ENCODE measurements at regions not wholly inside any gene's neighbourhood (a gene's known extent, or its start where the extent isn't known, plus 50 kb on each side); places are given as distances from the start of the nearest gene placed in this dataset.

- TF ChIP-seq YY1 (tag by site-specific recombination; IDR thresholded peaks at IDR 0.05) (no peak), ZNF837 (tag by site-specific recombination; IDR thresholded peaks at IDR 0.05) (no peak), BCL6B (tag by site-specific recombination; IDR thresholded peaks at IDR 0.05) (no peak), CTCF (tag by site-specific recombination; IDR thresholded peaks at IDR 0.05) (no peak), ZBTB8A (tag by site-specific recombination; IDR thresholded peaks at IDR 0.05) (no peak), ZNF768 (tag by site-specific recombination; IDR thresholded peaks at IDR 0.05) (no peak), KLF1 (tag by site-specific recombination; IDR thresholded peaks at IDR 0.05) (no peak), ZNF211 (tag by site-specific recombination; IDR thresholded peaks at IDR 0.05; ENCODE audit: low read depth) (no peak), ZNF175 (tag by site-specific recombination; IDR thresholded peaks at IDR 0.05) (no peak), TCF7L2 (IDR thresholded peaks at IDR 0.05; ENCODE audit: borderline replicate concordance, low read depth, low read length) (no peak), ZNF202 (tag by site-specific recombination; IDR thresholded peaks at IDR 0.05; ENCODE audit: borderline replicate concordance) (no peak)
Observed at GRCh38 chr2:66679442-66679841, 244.5 kb downstream of the MEIS1 start.
